ENCODE measurements at regions not wholly inside any gene's neighbourhood (a gene's known extent, or its start where the extent isn't known, plus 50 kb on each side); places are given as distances from the start of the nearest gene placed in this dataset.

GRCh38 chr6:144617708-144618107 lies 332.6 kb downstream of the UTRN start:
- Histone ChIP-seq H3K4me1 (peaks cover 0 to 3% of the 10 kb centered on the region in 2 donors), H3K27me3 (no peaks in the 10 kb centered on the region), H3K36me3 (no peaks in the 10 kb centered on the region), H3K27ac (no peak overlapping the region), H3K9me3 (no peaks in the 10 kb centered on the region), H3K4me3 (no peak overlapping the region)
- DNase-seq, result no peak
- TF ChIP-seq CTCF (IDR thresholded peaks at IDR 0.05) (no peak), POLR2A (IDR thresholded peaks at IDR 0.05) (no peak)
- intact Hi-C loops (cut with DNase I; ENCODE audit: low total_unique reads), result no loop called here

- H3K4me3 ChIP-seq, result no peak overlapping the region
- TF ChIP-seq CTCF (IDR thresholded peaks at IDR 0.05) (no peak), POLR2A (IDR thresholded peaks at IDR 0.05) (no peak)
- H3K27me3 ChIP-seq, result no peaks in the 10 kb centered on the region
- DNase-seq, result no peak
- H3K4me1 ChIP-seq, result peaks cover 0 to 3% of the 10 kb centered on the region in 2 donors
- no peak overlapping the region for H3K27ac ChIP-seq
- no peaks in the 10 kb centered on the region for H3K36me3 ChIP-seq
- H3K9me3 ChIP-seq, result no peaks in the 10 kb centered on the region
- intact Hi-C loops (cut with DNase I; ENCODE audit: low total_unique reads), result no loop called here
These were observed 334.8 kb downstream of the UTRN start for GRCh38 chr6:144619966-144620365.

GRCh38 chr6:144621332-144621731 lies 336.2 kb downstream of the UTRN start:
- Histone ChIP-seq H3K36me3 (no peaks in the 10 kb centered on the region), H3K4me1 (peaks cover 0 to 3% of the 10 kb centered on the region in 2 donors), H3K27me3 (no peaks in the 10 kb centered on the region), H3K4me3 (no peak overlapping the region), H3K9me3 (no peaks in the 10 kb centered on the region), H3K27ac (no peak overlapping the region)
- no peak for TF ChIP-seq POLR2A (IDR thresholded peaks at IDR 0.05)
- intact Hi-C loops (cut with DNase I; ENCODE audit: low total_unique reads), result no loop called here
- no peak for DNase-seq

- H3K27ac ChIP-seq, result no peak overlapping the region
- intact Hi-C loops (cut with DNase I; ENCODE audit: low total_unique reads), result no loop called here
- no peak overlapping the region for H3K4me3 ChIP-seq
- H3K27me3 ChIP-seq, result no peaks in the 10 kb centered on the region
- H3K36me3 ChIP-seq, result no peaks in the 10 kb centered on the region
- TF ChIP-seq CTCF (IDR thresholded peaks at IDR 0.05) (no peak), POLR2A (IDR thresholded peaks at IDR 0.05) (no peak)
- no peak for DNase-seq
- no peaks in the 10 kb centered on the region for H3K9me3 ChIP-seq
- H3K4me1 ChIP-seq, result peaks cover 0 to 3% of the 10 kb centered on the region in 2 donors
These were observed 339.1 kb downstream of the UTRN start for GRCh38 chr6:144624246-144624645.

GRCh38 chr6:144624716-144625115 lies 339.6 kb downstream of the UTRN start:
- no peaks in the 10 kb centered on the region for H3K27me3 ChIP-seq
- intact Hi-C loops (cut with DNase I; ENCODE audit: low total_unique reads), result no loop called here
- H3K36me3 ChIP-seq, result no peaks in the 10 kb centered on the region
- H3K27ac ChIP-seq, result no peak overlapping the region
- no peak for TF ChIP-seq POLR2A (IDR thresholded peaks at IDR 0.05)
- no peak for TF ChIP-seq CTCF (IDR thresholded peaks at IDR 0.05)
- no peaks in the 10 kb centered on the region for H3K9me3 ChIP-seq
- peaks cover 0 to 3% of the 10 kb centered on the region in 2 donors for H3K4me1 ChIP-seq
- H3K4me3 ChIP-seq, result no peak overlapping the region
- DNase-seq, result no peak

- Histone ChIP-seq H3K4me3 (no peak overlapping the region), H3K36me3 (no peaks in the 10 kb centered on the region), H3K27ac (no peak overlapping the region), H3K27me3 (no peaks in the 10 kb centered on the region), H3K9me3 (no peaks in the 10 kb centered on the region), H3K4me1 (no peaks in the 10 kb centered on the region)
- DNase-seq, result no peak
- intact Hi-C loops (cut with DNase I; ENCODE audit: low total_unique reads), result no loop called here
- TF ChIP-seq POLR2A (IDR thresholded peaks at IDR 0.05), result no peak
- TF ChIP-seq CTCF (IDR thresholded peaks at IDR 0.05), result no peak
These were observed 345.7 kb downstream of the UTRN start for GRCh38 chr6:144630857-144631256.
